ENCODE measurements at regions not wholly inside any gene's neighbourhood (a gene's known extent, or its start where the extent isn't known, plus 50 kb on each side); places are given as distances from the start of the nearest gene placed in this dataset.

DNA sequence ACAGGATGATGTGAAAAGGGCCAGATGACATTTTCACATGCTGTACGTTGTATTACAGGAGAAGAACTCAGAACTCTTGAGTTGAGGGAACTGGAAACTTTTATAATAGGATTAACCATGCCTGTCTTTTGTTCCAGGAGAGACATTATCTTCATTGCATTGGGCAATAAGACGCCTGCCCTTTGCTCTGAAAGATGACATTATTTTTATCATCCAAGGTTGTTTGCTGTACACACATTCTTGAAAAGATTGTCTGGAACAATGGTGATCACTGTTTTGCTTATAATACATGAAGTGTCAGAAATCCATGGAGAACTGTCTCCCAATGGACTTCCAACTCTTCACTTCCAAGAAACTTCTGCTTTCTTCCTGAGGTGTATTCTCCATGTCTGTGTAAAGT is 334.6 kb upstream of the B3GAT1 start:
- TF ChIP-seq, protein P1, sequence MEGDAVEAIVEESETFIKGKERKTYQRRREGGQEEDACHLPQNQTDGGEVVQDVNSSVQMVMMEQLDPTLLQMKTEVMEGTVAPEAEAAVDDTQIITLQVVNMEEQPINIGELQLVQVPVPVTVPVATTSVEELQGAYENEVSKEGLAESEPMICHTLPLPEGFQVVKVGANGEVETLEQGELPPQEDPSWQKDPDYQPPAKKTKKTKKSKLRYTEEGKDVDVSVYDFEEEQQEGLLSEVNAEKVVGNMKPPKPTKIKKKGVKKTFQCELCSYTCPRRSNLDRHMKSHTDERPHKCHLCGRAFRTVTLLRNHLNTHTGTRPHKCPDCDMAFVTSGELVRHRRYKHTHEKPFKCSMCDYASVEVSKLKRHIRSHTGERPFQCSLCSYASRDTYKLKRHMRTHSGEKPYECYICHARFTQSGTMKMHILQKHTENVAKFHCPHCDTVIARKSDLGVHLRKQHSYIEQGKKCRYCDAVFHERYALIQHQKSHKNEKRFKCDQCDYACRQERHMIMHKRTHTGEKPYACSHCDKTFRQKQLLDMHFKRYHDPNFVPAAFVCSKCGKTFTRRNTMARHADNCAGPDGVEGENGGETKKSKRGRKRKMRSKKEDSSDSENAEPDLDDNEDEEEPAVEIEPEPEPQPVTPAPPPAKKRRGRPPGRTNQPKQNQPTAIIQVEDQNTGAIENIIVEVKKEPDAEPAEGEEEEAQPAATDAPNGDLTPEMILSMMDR (IDR thresholded peaks at IDR 0.05; ENCODE audit: control extremely low read depth, extremely low read depth, low read depth, missing control alignments): no peak
- ChIA-PET POLR2A (no interaction called here), CTCF (no interaction called here)
- DNase-seq (ENCODE audit: extremely low spot score): no peak

DNA sequence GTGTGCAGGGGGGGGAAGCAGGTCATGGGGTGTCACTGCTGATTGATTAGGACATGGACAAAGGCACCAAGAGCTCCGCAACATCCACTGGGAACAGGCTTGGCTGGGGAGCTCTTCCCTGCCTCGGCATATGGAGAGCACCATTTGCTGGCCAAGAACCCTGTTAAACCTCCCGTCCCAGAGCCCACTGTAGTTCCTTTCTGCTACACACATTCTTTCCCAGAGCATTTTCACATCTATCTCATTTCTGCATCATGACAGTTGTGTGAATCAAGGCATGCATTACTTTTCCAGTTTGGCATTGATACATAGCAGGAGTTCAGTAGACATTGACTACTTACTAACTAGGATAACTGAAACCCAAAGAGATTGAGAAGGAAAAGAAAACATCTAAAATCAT is 333.4 kb upstream of the B3GAT1 start:
- CTCF ChIA-PET: no interaction called here
- DNase-seq (ENCODE audit: extremely low spot score): no peak
- TF ChIP-seq, protein P1 (IDR thresholded peaks at IDR 0.05; ENCODE audit: control extremely low read depth, extremely low read depth, low read depth, missing control alignments): no peak
- POLR2A ChIA-PET: no interaction called here

DNA sequence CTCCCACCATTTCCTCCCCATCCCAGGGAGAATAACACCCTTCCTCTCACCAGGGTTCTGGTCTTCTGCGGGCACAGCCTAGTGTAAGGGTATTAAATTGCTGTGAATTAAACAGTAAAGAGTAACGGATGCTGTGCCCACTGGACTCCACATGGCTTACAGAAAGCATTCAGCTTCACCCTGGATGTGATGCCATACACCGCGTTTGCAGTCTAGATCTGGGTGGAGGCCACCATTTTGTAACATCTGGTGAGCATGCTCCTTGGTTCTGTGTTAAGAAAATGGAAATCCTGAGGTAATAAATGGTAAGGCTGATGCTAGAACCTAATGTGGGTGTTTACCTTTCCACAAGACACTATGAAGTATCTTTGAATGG is 331.8 kb upstream of the B3GAT1 start:
- POLR2A ChIA-PET: no interaction called here
- no peak for DNase-seq (ENCODE audit: extremely low spot score)
- CTCF ChIA-PET: no interaction called here
- TF ChIP-seq, protein P1 (IDR thresholded peaks at IDR 0.05; ENCODE audit: control extremely low read depth, extremely low read depth, low read depth, missing control alignments): no peak

DNA sequence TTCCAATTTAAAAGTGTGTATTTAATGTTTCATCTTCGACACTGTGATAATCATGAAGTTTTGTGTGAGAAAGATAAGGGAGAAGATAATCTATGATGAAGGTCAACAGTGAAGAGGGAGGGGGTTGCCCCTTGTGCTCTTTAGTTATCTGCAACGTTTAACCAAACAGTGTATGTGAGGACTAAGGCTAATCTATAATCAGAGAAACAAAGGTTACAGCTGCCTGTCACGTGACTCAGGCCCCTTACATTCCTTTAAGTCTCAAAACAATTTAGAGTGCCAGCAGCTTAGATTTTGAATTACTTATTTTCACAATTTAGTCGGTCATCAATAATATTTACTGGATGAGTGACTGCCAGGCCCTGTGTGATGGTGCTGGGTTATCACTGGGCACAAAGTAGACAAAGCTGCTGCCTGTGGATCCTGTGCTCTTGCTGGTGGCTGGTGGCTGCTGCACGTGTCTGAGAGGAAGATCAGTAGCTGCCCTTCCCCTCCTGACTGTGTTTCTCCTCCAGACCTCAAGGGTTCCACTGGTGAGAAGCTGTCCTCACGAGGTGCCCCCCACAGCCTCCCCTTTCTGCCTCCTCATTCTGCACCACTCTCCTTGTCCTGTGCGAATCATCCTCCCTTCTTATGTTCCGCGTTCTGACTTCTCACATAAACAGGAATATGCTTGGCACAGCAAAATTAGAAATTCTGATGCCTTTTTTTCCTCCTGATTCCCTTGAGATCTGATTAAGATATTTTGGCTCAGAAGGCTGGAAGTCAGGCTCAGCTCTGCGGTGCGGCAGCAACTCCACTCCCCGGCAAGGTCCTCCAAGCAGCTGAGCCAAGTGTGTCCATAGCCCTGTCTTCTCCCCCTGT is 331.1 kb upstream of the B3GAT1 start:
- TF ChIP-seq, protein P1 (IDR thresholded peaks at IDR 0.05; ENCODE audit: control extremely low read depth, extremely low read depth, low read depth, missing control alignments): no peak
- POLR2A ChIA-PET: no interaction called here
- DNase-seq (ENCODE audit: extremely low spot score): no peak
- CTCF ChIA-PET: interaction anchor here (2.2 kb wide), 1 partner anchor 16 kb away, joined by 7 read pairs; no protein-coding TSS in a partner anchor

DNA sequence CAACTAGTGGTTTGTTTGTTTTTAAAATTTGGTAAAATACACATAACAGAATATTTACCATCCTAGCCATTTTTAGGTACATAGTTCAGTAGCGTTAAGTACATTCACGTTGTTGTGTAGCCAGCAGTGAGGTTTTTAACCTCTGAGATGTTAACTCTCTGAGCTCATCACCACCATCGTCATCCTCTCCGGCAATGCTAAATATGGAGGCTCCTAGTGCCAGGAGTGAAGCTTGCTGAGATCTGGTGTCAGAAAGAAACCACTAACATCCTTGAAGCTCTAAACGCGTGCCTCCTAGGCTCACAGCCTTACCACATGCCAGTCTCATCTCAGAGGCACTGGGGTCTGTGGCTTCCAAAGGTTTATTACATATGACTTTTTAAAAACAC is 330.2 kb upstream of the B3GAT1 start:
- CTCF ChIA-PET: interaction anchor here (2.2 kb wide), 1 partner anchor 15 kb away, joined by 7 read pairs; no protein-coding TSS in a partner anchor
- DNase-seq (ENCODE audit: extremely low spot score): no peak
- POLR2A ChIA-PET: no interaction called here
- TF ChIP-seq, protein P1 (IDR thresholded peaks at IDR 0.05; ENCODE audit: control extremely low read depth, extremely low read depth, low read depth, missing control alignments): no peak

DNA sequence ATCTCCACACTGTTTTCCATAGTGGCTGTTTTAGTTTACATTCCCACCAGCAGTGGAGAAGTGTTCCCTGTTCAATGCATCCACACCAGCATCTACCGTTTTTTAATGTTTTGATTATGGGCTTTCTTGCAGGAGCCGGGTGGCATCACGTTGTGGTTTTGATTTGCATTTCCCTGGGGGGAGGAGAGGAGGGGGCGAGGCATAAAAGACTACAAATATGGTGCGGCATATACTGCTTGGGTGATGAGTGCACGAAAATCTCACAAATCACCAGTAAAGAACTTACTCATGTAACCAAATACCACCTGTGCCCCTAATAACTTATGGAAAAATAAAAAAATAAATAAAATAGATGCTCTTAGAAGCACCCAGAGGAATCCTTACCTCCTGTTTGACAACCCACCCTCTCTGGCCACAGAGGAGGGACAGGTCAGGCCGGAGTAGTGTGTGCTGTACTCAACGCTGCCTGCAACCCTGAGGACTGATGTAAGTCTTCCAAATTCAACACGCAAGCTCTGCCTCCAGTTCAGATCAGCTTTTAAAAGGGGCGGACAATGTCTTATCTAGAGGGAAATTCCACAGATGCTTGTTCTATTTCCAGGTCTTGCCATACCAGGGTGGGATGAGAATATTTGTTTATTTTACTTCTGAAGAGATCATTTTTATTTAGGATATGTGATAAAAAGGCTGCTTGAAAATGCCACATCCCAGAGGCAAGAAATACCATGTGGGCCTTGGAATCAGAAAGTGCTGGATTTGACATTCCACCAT is 329.6 kb upstream of the B3GAT1 start:
- TF ChIP-seq, protein P1 (IDR thresholded peaks at IDR 0.05; ENCODE audit: control extremely low read depth, extremely low read depth, low read depth, missing control alignments): no peak
- DNase-seq (ENCODE audit: extremely low spot score): no peak
- POLR2A ChIA-PET: interaction anchor here (0.7 kb wide), 1 partner anchor 83 kb away, joined by 3 read pairs; no protein-coding TSS in a partner anchor
- CTCF ChIA-PET: interaction anchor here (2.2 kb wide), 1 partner anchor 15 kb away, joined by 7 read pairs; no protein-coding TSS in a partner anchor

All from GM10248 (cell line).